Mammary epithelial cell (primary cell): ENCODE measurements at regions not wholly inside any gene's neighbourhood (a gene's known extent, or its start where the extent isn't known, plus 50 kb on each side); places are given as distances from the start of the nearest gene placed in this dataset.

Experiments
- EZH2 ChIP-seq: IDR thresholded peaks from 2 replicates; pipeline ENCODE4 v1.6.1; 2012; ENCODE audit warnings: low read length, inconsistent platforms, borderline replicate concordance
- TF ChIP-seq, protein P1 (sequence below), 2 donors: IDR thresholded peaks in 1 of 2; conservative IDR thresholded peaks in 1 of 2; 2 replicates each; pipeline ENCODE4 v1.5.1; 2011 to 2012; ENCODE audit warnings: inconsistent platforms in 2 of 2, low read length in 2 of 2, mild to moderate bottlenecking in 2 of 2, control low read depth in 1 of 2, low read depth in 1 of 2; ENCODE audit not compliant: insufficient read depth in 1 of 2; ENCODE audit errors: extremely low read depth in 1 of 2

DNA sequence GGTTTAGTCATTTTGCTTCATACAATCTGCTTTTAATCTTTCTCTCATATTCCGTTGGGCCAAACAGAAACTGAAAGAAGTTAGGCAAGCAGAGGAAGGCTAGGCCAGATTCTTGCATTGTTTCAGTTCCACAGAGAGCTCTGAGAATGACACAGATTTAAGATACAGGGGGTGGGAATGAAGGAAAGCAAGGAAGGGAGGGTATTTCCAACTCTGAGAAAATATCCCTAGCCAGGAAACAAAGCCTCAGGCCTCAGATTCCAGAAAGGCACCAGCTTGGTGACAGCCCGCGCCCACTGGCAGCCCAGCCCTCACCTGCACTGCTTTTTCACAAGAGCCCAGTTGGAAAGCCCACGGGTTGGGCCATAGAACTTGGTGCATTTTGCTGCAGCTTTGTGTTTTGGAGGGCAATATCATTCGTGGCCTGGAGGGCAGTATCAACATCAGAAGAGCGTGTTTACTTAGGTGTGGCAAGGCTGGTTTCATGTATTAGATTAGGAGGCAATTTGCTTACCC is 63.5 kb downstream of the ENC1 start:
- TF ChIP-seq, protein P1, sequence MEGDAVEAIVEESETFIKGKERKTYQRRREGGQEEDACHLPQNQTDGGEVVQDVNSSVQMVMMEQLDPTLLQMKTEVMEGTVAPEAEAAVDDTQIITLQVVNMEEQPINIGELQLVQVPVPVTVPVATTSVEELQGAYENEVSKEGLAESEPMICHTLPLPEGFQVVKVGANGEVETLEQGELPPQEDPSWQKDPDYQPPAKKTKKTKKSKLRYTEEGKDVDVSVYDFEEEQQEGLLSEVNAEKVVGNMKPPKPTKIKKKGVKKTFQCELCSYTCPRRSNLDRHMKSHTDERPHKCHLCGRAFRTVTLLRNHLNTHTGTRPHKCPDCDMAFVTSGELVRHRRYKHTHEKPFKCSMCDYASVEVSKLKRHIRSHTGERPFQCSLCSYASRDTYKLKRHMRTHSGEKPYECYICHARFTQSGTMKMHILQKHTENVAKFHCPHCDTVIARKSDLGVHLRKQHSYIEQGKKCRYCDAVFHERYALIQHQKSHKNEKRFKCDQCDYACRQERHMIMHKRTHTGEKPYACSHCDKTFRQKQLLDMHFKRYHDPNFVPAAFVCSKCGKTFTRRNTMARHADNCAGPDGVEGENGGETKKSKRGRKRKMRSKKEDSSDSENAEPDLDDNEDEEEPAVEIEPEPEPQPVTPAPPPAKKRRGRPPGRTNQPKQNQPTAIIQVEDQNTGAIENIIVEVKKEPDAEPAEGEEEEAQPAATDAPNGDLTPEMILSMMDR (conservative IDR thresholded peaks at IDR 0.05 in 1 of 2, IDR thresholded peaks at IDR 0.05 in 1 of 2; ENCODE audit: extremely low read depth in 1 of 2, insufficient read depth in 1 of 2, low read depth in 1 of 2, low read length in 2 of 2), result no peak
- no peak for TF ChIP-seq EZH2
